Fibroblast of pulmonary artery (primary cell): ENCODE measurements at regions not wholly inside any gene's neighbourhood (a gene's known extent, or its start where the extent isn't known, plus 50 kb on each side); places are given as distances from the start of the nearest gene placed in this dataset.

Source experiments
- DNase-seq: peaks from one replicate; pipeline ENCODE4 v3.0.0-alpha.2; 2010; ENCODE audit warnings: low read depth
- H3K4me3 ChIP-seq: replicated peaks from 2 replicates; pipeline ENCODE4 v1.5.1; 2011; ENCODE audit warnings: low read depth, mild to moderate bottlenecking, control low read depth, low read length, moderate library complexity
- CTCF ChIP-seq: IDR thresholded peaks from 2 replicates; pipeline ENCODE4 v1.5.1; 2011; ENCODE audit warnings: mild to moderate bottlenecking, control low read depth, low read length, inconsistent platforms; ENCODE audit errors: missing control alignments

DNA sequence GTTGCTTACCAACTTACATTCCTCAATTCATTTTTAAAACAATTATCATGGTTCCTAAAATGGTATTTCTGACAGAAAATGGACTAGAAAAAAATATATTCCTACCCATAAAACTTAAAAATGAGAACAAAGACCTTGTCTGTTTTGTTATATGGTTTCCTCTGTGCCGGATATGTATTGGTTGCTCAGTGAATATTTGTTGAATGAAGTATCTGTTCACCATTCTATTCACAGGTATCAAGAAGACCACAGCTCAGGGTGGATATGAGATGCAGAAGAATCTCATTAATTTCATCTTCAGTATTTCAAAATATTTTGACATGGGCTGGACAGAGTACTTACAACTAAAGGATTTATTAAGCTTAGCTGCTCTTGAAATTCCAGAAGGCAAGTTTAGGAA is 58.1 kb downstream of the TUSC7 start:
- no peak for TF ChIP-seq CTCF
- H3K4me3 ChIP-seq: no peak overlapping the region
- DNase-seq: no peak

GRCh38 chr3:116770815-116771450 is 61.4 kb downstream of the TUSC7 start:
- no peak overlapping the region for H3K4me3 ChIP-seq
- DNase-seq: peak; percentile 85
- TF ChIP-seq CTCF: no peak

DNA sequence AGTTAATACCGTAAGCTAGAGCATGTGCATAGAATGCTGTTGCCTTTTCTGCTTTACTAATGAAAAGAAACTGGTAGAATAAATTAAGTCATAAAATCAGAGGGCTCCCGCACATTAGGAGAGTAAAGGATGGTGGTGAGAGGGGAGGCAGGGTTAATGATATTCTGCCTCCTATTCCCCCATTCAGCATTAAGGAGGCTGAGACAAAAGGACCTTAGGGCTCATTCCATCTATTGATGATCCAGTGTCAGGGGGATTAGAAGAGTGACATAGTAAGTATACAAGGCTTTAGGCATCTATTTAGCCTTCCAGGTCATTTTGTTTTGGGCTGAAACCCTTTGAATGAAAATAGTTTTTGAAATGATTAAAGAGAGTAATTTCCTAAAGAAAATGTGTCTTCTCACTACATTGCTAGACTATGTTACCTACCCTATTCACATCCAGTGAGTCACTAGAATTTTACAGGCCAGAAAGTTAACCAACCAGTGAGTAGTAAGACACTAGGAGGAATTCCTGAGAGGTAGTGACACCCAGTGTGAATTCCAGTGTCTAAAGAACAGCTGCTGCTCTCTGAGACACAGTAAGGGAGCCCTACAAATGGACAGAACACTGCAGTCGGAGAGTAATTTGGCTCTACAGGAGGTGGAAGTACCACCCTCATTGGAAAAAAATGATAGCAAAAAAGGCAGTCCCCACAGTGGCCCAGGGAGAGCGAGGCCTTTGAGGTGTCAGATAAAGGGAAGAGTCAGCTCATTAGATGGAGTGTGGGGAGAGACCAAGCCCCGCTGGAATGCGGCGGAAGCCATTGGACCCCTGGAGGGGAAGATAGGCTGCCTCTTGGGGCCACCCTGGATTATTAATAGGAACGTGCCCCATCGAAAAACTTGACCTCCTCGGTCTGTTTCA is 67.6 kb downstream of the TUSC7 start:
- H3K4me3 ChIP-seq: no peak overlapping the region
- no peak for TF ChIP-seq CTCF
- DNase-seq: no peak

DNA sequence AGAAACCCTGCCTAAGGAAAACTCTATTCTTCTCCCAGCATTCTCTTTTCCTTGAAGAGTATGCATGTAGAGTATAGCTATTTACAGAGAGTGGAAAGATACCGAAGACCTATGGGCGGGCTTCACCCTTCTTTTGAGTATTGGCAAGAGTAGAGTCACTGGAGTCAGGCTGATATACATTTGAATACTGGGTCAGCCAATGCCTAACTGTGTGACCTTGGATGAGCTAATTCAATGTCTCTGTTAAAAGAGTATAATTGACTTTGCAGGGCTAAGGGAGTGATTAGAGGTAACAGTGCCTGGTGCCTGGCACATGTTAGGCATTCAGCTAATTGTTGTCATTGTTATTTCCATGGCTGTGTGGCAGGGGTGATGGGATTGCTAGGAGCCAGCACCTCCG is 75.6 kb downstream of the TUSC7 start:
- no peak overlapping the region for H3K4me3 ChIP-seq
- no peak for DNase-seq
- TF ChIP-seq CTCF: no peak

DNA sequence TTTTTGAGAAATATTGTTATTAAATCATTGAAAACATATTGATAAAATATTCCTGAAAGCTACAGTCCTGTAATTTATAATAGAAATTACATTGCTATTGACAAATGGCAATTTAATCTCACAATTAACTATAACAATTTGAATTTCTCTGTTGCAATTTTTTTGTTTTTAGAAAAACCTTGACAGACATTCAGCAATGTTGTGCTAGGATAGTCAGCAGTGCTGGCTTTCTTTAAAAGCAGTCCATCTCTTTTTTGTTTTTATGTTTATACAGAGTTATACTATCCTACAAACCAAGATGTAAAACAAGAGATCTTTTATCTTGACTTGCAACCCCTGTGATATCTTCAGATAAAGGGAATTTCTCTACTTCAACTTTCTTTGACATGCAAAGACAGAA is 93.1 kb downstream of the TUSC7 start:
- no peak for TF ChIP-seq CTCF
- DNase-seq: no peak
- no peak overlapping the region for H3K4me3 ChIP-seq

GRCh38 chr3:116806351-116806750 is 96.8 kb downstream of the TUSC7 start:
- DNase-seq: no peak
- TF ChIP-seq CTCF: no peak
- no peak overlapping the region for H3K4me3 ChIP-seq
